Brain microvascular endothelial cell (primary cell): ENCODE measurements at regions not wholly inside any gene's neighbourhood (a gene's known extent, or its start where the extent isn't known, plus 50 kb on each side); places are given as distances from the start of the nearest gene placed in this dataset.

ENCODE experiments used
- DNase-seq: peaks from one replicate; pipeline ENCODE4 v3.0.0-alpha.2; 2020
- H3K27ac ChIP-seq: fragments of 250-450 bp; sonication (Bioruptor Pico); 2 replicates; pipeline ENCODE4 v1.5.1; 2020; ENCODE audit warnings: mild to moderate bottlenecking, moderate library complexity
- H3K27me3 ChIP-seq: fragments of 250-450 bp; sonication (Bioruptor Pico); replicated peaks from 2 replicates; pipeline ENCODE4 v1.5.1; 2020; ENCODE audit warnings: mild to moderate bottlenecking
- H3K36me3 ChIP-seq: fragments of 250-450 bp; sonication (Bioruptor Pico); replicated peaks from 2 replicates; pipeline ENCODE4 v1.5.1; 2020; ENCODE audit warnings: mild to moderate bottlenecking
- H3K4me3 ChIP-seq: 2 replicates; pipeline ENCODE4 v1.5.1; 2011; ENCODE audit warnings: low read depth, mild to moderate bottlenecking, control low read depth, low read length, moderate library complexity
- CTCF ChIP-seq: IDR thresholded peaks from 2 replicates; pipeline ENCODE4 v1.5.1; 2011; ENCODE audit warnings: low read depth, mild to moderate bottlenecking, moderate library complexity, low read length, control low read depth, inconsistent platforms; ENCODE audit errors: missing control alignments
- in situ Hi-C: cut with HindIII; loops from 2 replicates; pipeline ENCODE4 v1.10.0; 2017; ENCODE audit warnings: low sequenced_read_pairs, low pct_ligation_motif_present

GRCh38 chr19:31723101-31723500 lies 373.9 kb upstream of the TSHZ3 start:
- Histone ChIP-seq H3K36me3 (no peaks in the 10 kb centered on the region), H3K27ac (no peak overlapping the region), H3K4me3 (no peak overlapping the region), H3K27me3 (no peaks in the 10 kb centered on the region)
- no peak for TF ChIP-seq CTCF
- DNase-seq, result no peak
- in situ Hi-C loops, result no loop called here

DNA sequence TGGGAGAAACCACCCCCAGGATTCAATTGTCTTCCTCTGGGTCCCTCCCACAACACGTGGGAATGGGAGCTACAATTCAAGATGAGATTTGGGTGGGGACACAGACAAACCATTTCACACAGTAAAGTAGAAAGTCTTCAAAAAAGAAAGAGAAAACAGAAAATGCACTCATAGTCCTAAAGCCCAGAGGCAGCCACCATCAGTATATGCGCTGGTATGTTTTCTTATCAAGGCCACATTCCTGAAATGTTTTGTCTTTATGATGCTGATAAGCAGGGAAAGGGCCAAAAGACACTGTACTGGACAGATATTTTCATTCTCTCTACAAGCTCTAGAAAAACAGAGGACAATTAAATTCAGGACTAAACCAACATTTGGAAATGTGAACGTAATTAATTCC lies 375.8 kb upstream of the TSHZ3 start:
- no peak overlapping the region for H3K4me3 ChIP-seq

GRCh38 chr19:31727536-31727935 lies 378.3 kb upstream of the TSHZ3 start:
- TF ChIP-seq CTCF, result no peak

More for the DNA sequence above, 375.8 kb upstream of the TSHZ3 start:
- no peak for TF ChIP-seq CTCF
- H3K27me3 ChIP-seq, result no peaks in the 10 kb centered on the region
- DNase-seq, result peak; percentile 14
- H3K27ac ChIP-seq, result no peak overlapping the region
- in situ Hi-C loops, result no loop called here
- no peaks in the 10 kb centered on the region for H3K36me3 ChIP-seq

GRCh38 chr19:31730270-31730669 lies 381.0 kb upstream of the TSHZ3 start:
- TF ChIP-seq CTCF, result no peak
- H3K27ac ChIP-seq, result no peak overlapping the region
- H3K27me3 ChIP-seq, result no peaks in the 10 kb centered on the region
- H3K36me3 ChIP-seq, result no peaks in the 10 kb centered on the region
- no peak overlapping the region for H3K4me3 ChIP-seq
- DNase-seq, result no peak
- in situ Hi-C loops, result no loop called here

More at GRCh38 chr19:31727536-31727935, 378.3 kb upstream of the TSHZ3 start:
- Histone ChIP-seq H3K27ac (no peak overlapping the region), H3K4me3 (no peak overlapping the region), H3K27me3 (no peaks in the 10 kb centered on the region), H3K36me3 (no peaks in the 10 kb centered on the region)
- DNase-seq, result no peak
- in situ Hi-C loops, result no loop called here

DNA sequence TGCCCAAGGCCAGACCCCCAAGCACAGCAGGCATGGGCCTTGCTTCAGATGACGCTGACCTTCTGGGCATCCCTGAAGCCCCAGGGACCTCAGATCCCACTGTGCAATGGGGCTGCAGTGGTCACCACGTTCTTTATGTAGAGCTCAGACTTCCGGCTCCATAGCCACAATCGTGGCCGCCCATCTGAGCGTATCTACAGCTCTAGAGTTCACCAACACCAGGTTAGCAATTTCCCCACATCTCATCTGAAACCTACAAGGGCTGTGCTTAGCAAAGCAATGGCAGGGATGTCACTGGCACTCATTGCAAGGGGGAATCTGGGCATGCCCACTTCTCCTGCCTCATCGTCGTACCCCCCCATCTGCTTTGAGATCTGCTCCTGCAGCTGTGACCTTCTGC lies 384.4 kb upstream of the TSHZ3 start:
- H3K36me3 ChIP-seq, result no peaks in the 10 kb centered on the region
- H3K27ac ChIP-seq, result no peak overlapping the region
- TF ChIP-seq CTCF, result no peak
- in situ Hi-C loops, result no loop called here
- no peak for DNase-seq
- H3K27me3 ChIP-seq, result no peaks in the 10 kb centered on the region
- no peak overlapping the region for H3K4me3 ChIP-seq

- no peak for TF ChIP-seq CTCF
- in situ Hi-C loops, result no loop called here
- no peak overlapping the region for H3K4me3 ChIP-seq
- no peaks in the 10 kb centered on the region for H3K36me3 ChIP-seq
- no peak for DNase-seq
- no peak overlapping the region for H3K27ac ChIP-seq
- H3K27me3 ChIP-seq, result no peaks in the 10 kb centered on the region
These were observed 393.0 kb upstream of the TSHZ3 start for GRCh38 chr19:31742249-31742648.
